Naive thymus-derived CD8-positive, alpha-beta T cell (primary cell): ENCODE measurements at regions not wholly inside any gene's neighbourhood (a gene's known extent, or its start where the extent isn't known, plus 50 kb on each side); places are given as distances from the start of the nearest gene placed in this dataset.

Source experiments
- ATAC-seq, 2 donors: fragments of 150-1000 bp; cut with Tn5 transposase in 1 of 2; sonication (Bioruptor Pico), chemical (Tn5 transposase) in 1 of 2; 1 replicate in 1 of 2; 2 replicates in 1 of 2; pipeline ENCODE4 v1.10.0; 2021; ENCODE audit warnings: mild to moderate bottlenecking in 2 of 2, moderate library complexity in 2 of 2
- POLR2A ChIA-PET: fragments of 350-600 bp; sonication (Branson Sonifier 250); formaldehyde crosslinking; loops from one replicate; lab custom pipeline; 2021; ENCODE audit warnings: antibody characterized with exemption; lab: Charles Lee
- DNase-seq, 10 donors: peaks; one replicate each; pipeline versions ENCODE4 v3.0.0 to v3.0.0-alpha.2; 2020 to 2022
- H3K27ac Mint-ChIP-seq, 10 donors: one replicate each; pipeline ENCODE4 v1.8.0; 2020 to 2022; ENCODE audit warnings: mild to moderate bottlenecking in 10 of 10, mixed read lengths in 10 of 10, moderate library complexity in 4 of 10, inconsistent platforms in 1 of 10
- H3K27me3 Mint-ChIP-seq, 5 donors: one replicate each; pipeline ENCODE4 v1.8.0; 2021 to 2022; ENCODE audit warnings: mixed read lengths in 5 of 5
- H3K36me3 Mint-ChIP-seq, 3 donors: one replicate each; pipeline ENCODE4 v1.8.0; 2020 to 2022; ENCODE audit warnings: mixed read lengths in 3 of 3, mild to moderate bottlenecking in 2 of 3, inconsistent platforms in 1 of 3
- H3K4me1 Mint-ChIP-seq, 4 donors: one replicate each; pipeline ENCODE4 v1.8.0; 2021 to 2022; ENCODE audit warnings: mixed read lengths in 4 of 4
- H3K4me3 Mint-ChIP-seq, 10 donors: one replicate each; pipeline ENCODE4 v1.8.0; 2020 to 2022; ENCODE audit warnings: mild to moderate bottlenecking in 10 of 10, mixed read lengths in 10 of 10, moderate library complexity in 6 of 10, inconsistent platforms in 1 of 10
- H3K9me3 Mint-ChIP-seq, 9 donors: one replicate each; pipeline ENCODE4 v1.8.0; 2020 to 2022; ENCODE audit warnings: mixed read lengths in 9 of 9, mild to moderate bottlenecking in 3 of 9, inconsistent platforms in 1 of 9, moderate library complexity in 1 of 9

DNA sequence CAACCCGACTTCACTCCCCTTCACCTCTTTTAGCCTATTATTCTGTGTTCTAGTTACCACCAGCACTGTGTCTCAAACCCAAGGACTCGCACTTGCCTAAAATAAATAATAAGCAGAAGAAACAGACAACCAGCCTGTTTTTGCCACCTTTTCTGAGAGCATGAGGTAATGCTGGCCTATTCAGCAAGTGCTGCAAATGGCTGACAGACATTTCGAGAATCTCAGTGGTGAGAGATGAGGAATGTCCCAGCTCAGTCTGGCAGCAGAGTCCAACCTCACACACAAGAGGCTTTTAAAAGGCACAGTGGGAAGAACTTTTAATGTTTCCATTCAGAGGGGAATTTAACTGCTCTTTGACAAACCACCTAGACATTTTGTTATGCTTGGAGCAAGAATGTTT lies 143.3 kb upstream of the GMNC start:
- Mint-ChIP-seq H3K9me3 (peaks cover 0 to 23% (median 4%) of the 10 kb centered on the region in 9 donors), H3K36me3 (no peaks in the 10 kb centered on the region), H3K4me3 (no peak overlapping the region), H3K4me1 (no peaks in the 10 kb centered on the region), H3K27ac (no peak overlapping the region), H3K27me3 (peaks cover 0 to 12% (median 2%) of the 10 kb centered on the region in 5 donors)
- no peak for ATAC-seq
- no peak for DNase-seq
- POLR2A ChIA-PET = no interaction called here

DNA sequence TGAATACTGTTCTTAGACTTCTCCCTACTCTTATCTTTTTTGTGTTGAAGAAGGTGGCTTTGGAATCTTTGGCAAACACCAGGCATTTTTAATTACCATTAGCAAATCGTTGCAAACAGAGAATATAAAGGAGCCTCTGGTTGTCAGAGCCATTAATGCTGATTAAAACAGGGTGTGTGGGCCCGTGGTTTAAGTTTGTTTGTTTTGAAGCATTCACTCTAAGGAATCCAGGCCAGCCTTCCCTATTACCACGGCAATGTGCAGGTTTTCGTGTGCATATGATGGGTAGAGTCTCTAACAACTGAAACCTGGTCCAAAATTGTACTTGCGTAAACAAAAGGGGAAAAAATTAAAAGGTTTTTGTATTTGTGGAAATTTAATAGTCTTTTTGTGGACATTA lies 141.2 kb upstream of the GMNC start:
- Mint-ChIP-seq H3K27ac (no peak overlapping the region), H3K4me1 (no peaks in the 10 kb centered on the region), H3K9me3 (peaks cover 0 to 23% (median 0%) of the 10 kb centered on the region in 9 donors), H3K4me3 (no peak overlapping the region), H3K27me3 (peaks cover 0 to 12% (median 2%) of the 10 kb centered on the region in 5 donors), H3K36me3 (no peaks in the 10 kb centered on the region)
- no peak for ATAC-seq
- DNase-seq = no peak
- POLR2A ChIA-PET = no interaction called here

- Mint-ChIP-seq H3K27ac (no peak overlapping the region), H3K9me3 (peaks cover 0 to 10% (median 0%) of the 10 kb centered on the region in 9 donors), H3K4me1 (no peaks in the 10 kb centered on the region), H3K36me3 (no peaks in the 10 kb centered on the region), H3K27me3 (peaks cover 0 to 1% (median 0%) of the 10 kb centered on the region in 5 donors), H3K4me3 (no peak overlapping the region)
- DNase-seq = no peak
- no peak for ATAC-seq
- POLR2A ChIA-PET = no interaction called here
These were observed 133.8 kb upstream of the GMNC start for GRCh38 chr3:190996181-190996775.

GRCh38 chr3:190995156-190995555 lies 132.7 kb upstream of the GMNC start:
- Mint-ChIP-seq H3K9me3 (peaks cover 0 to 10% (median under 1%) of the 10 kb centered on the region in 9 donors), H3K27ac (no peak overlapping the region), H3K36me3 (no peaks in the 10 kb centered on the region), H3K4me1 (no peaks in the 10 kb centered on the region), H3K27me3 (no peaks in the 10 kb centered on the region), H3K4me3 (no peak overlapping the region)
- ATAC-seq (no peak), DNase-seq (no peak)
- POLR2A ChIA-PET = no interaction called here

DNA sequence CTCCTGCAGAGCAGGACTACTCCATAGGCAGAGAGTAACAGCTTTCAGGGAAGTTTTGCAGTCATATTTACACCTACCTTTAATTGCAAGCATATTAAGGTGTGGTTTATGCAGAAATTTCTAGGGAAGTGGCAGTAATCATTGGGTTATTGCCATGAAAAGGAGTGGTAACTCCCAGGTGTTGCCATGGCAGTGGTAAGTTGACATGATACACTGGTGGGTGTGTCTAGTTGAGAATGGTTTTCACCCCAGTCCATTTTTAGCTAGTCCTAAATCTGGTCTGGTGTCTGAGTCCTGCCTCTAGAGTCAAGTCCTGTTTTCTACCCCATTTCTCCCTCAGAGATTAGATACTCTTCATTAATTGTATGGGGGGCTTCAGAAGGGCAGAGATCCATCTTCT lies 128.4 kb upstream of the GMNC start:
- H3K4me3 Mint-ChIP-seq = no peak overlapping the region
- ATAC-seq = no peak
- no peaks in the 10 kb centered on the region for H3K4me1 Mint-ChIP-seq
- H3K9me3 Mint-ChIP-seq = peaks cover 9 to 29% (median 17%) of the 10 kb centered on the region in 9 donors
- peaks cover 0 to 9% (median 3%) of the 10 kb centered on the region in 3 donors for H3K36me3 Mint-ChIP-seq
- POLR2A ChIA-PET = no interaction called here
- DNase-seq = no peak
- H3K27ac Mint-ChIP-seq = no peak overlapping the region
- H3K27me3 Mint-ChIP-seq = no peaks in the 10 kb centered on the region

GRCh38 chr3:190989218-190989617 lies 126.7 kb upstream of the GMNC start:
- peaks cover 0 to 9% (median 3%) of the 10 kb centered on the region in 3 donors for H3K36me3 Mint-ChIP-seq
- H3K4me3 Mint-ChIP-seq = no peak overlapping the region
- ATAC-seq (no peak), DNase-seq (no peak)
- H3K4me1 Mint-ChIP-seq = no peaks in the 10 kb centered on the region
- POLR2A ChIA-PET = no interaction called here
- no peak overlapping the region for H3K27ac Mint-ChIP-seq
- peaks cover 13 to 40% (median 17%) of the 10 kb centered on the region in 9 donors for H3K9me3 Mint-ChIP-seq
- H3K27me3 Mint-ChIP-seq = no peaks in the 10 kb centered on the region

- no peak for DNase-seq
- POLR2A ChIA-PET = no interaction called here
- no peak for ATAC-seq
- no peak overlapping the region for H3K4me3 Mint-ChIP-seq
- H3K27me3 Mint-ChIP-seq = no peaks in the 10 kb centered on the region
- H3K36me3 Mint-ChIP-seq = peaks cover 0 to 9% (median 3%) of the 10 kb centered on the region in 3 donors
- H3K4me1 Mint-ChIP-seq = no peaks in the 10 kb centered on the region
- peaks cover 13 to 40% (median 17%) of the 10 kb centered on the region in 9 donors for H3K9me3 Mint-ChIP-seq
- H3K27ac Mint-ChIP-seq = no peak overlapping the region
These were observed 125.6 kb upstream of the GMNC start for GRCh38 chr3:190988102-190988501.

DNA sequence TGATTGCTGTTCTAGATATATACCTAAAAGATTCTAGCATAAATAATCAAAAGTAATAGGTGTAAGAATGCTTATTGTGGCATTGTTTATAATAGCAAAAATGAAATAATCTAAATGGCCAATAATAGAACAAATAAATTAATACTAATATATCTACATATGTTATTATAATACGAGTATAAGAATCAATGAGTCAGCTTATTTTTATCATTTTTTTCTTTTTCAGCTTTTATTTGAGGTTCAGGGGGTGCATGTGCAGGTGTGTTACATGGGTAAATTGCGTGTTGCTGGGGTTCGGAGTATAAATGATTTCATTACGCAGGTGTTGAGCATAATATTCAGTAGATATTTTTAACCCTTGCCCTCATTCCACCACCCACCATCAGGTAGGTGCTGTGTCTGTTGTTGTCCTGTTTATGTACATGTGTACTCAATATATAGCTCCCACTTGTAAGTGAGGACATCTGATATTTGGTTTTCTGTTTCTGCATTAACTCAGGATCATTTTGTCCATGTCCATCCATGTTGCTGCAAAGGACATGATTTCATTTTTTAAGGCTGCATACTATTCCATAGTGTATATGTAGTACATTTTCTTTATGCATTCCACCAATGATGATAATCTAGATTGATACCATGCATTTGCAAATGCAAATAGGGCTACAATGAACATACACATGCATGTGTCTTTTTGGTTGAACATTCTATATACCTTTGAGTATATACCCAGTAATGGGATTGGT lies 122.2 kb upstream of the GMNC start:
- H3K27ac Mint-ChIP-seq = no peak overlapping the region
- POLR2A ChIA-PET = no interaction called here
- no peak overlapping the region for H3K4me3 Mint-ChIP-seq
- H3K27me3 Mint-ChIP-seq = no peaks in the 10 kb centered on the region
- ATAC-seq = no peak
- no peaks in the 10 kb centered on the region for H3K4me1 Mint-ChIP-seq
- peaks cover 10 to 37% (median 17%) of the 10 kb centered on the region in 9 donors for H3K9me3 Mint-ChIP-seq
- DNase-seq = no peak
- H3K36me3 Mint-ChIP-seq = peaks cover 0 to 9% (median 3%) of the 10 kb centered on the region in 3 donors

DNA sequence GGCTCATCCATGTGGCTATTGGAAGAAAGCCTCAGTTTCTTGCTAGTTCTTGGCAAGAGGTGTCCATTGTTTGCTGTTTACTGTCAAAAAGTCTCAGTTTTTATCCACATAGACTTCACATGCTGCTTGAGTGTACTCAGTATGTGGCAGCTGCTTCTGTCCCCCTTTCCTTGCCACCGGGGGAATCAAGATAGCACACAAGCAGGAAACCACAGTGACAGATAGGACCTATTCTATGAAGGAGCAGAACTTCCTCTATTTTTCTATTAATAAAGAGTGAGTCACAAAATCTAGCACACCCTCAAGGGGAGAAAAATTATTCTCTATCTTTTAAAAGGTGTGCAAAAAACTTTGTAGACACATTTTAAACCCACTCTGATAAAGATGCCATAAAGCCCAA lies 121.4 kb upstream of the GMNC start:
- no peak for ATAC-seq
- Mint-ChIP-seq H3K27me3 (no peaks in the 10 kb centered on the region), H3K4me3 (no peak overlapping the region), H3K4me1 (no peaks in the 10 kb centered on the region), H3K9me3 (peaks cover 8 to 29% (median 13%) of the 10 kb centered on the region in 9 donors), H3K36me3 (peaks cover 0 to 9% (median 3%) of the 10 kb centered on the region in 3 donors), H3K27ac (no peak overlapping the region)
- no peak for DNase-seq
- POLR2A ChIA-PET = no interaction called here

DNA sequence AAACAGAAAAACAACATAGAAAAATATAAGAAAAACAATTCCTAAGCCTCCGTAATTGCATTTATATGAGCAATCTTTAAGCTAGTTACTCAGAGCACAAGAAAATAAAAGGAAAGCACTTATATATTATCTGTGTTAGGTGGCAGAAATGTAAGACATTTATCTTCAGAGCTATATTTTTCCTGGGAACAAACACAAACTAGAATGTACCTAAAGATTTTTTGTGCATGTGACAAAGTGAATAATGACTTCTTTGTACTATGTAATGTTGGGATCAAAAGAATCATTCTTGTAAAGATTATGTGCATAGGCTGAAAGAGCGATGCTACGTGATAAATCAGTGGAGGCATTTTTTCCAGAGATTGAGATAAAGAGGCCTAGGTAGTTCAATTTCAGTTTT lies 111.3 kb upstream of the GMNC start:
- H3K4me3 Mint-ChIP-seq = no peak overlapping the region
- no peaks in the 10 kb centered on the region for H3K4me1 Mint-ChIP-seq
- no peak for DNase-seq
- no peak for ATAC-seq
- H3K27ac Mint-ChIP-seq = no peak overlapping the region
- peaks cover 0 to 3% (median 0%) of the 10 kb centered on the region in 9 donors for H3K9me3 Mint-ChIP-seq
- no peaks in the 10 kb centered on the region for H3K27me3 Mint-ChIP-seq
- no peaks in the 10 kb centered on the region for H3K36me3 Mint-ChIP-seq
- POLR2A ChIA-PET = no interaction called here

DNA sequence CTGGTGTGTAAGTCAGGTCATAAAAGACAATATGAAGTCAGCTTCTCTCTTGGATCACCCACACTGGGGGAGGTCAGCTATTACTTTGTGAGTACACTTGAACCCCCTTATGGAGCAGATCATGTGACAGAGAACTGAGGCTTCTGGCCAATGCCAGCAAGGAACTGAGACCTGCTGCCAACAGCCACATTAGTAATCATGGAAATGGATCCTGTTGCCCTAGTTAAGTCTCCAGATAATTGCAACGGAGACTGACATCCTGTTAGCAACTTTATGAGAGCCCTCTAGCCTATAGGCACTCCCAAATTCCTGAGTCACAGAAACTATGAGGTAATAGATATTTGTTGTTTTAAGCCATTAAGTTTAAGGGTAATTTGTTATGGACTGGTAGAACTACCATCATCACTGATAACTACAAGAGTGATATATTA lies 110.4 kb upstream of the GMNC start:
- Mint-ChIP-seq H3K27ac (no peak overlapping the region), H3K36me3 (no peaks in the 10 kb centered on the region), H3K4me1 (no peaks in the 10 kb centered on the region), H3K4me3 (no peak overlapping the region), H3K9me3 (peaks cover 0 to 3% (median 0%) of the 10 kb centered on the region in 9 donors), H3K27me3 (no peaks in the 10 kb centered on the region)
- POLR2A ChIA-PET = no interaction called here
- no peak for ATAC-seq
- no peak for DNase-seq

GRCh38 chr3:190972196-190972595 lies 109.7 kb upstream of the GMNC start:
- H3K36me3 Mint-ChIP-seq = no peaks in the 10 kb centered on the region
- H3K27me3 Mint-ChIP-seq = no peaks in the 10 kb centered on the region
- no peaks in the 10 kb centered on the region for H3K4me1 Mint-ChIP-seq
- no peak for DNase-seq
- H3K9me3 Mint-ChIP-seq = peaks cover 0 to 3% (median 0%) of the 10 kb centered on the region in 9 donors
- H3K4me3 Mint-ChIP-seq = no peak overlapping the region
- H3K27ac Mint-ChIP-seq = no peak overlapping the region
- no peak for ATAC-seq
- POLR2A ChIA-PET = no interaction called here

DNA sequence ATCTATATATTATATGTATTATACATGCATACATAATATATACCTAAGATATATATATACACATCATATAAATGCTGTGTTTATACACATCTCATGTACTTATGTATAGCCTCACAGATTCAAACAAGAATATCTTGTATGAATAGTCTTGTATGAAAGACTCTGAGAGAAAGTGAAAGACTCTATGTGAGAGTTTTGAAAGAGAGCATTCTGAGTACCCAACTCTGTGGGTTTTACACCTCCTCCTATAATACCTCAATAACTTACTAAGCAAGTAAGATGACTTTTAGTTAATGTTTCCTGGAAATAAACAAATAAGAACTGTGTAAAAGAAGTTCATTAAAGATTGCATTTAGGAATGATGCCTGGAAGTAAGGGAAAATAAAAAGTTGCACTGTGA lies 108.1 kb upstream of the GMNC start:
- no peak for DNase-seq
- Mint-ChIP-seq H3K27me3 (peaks cover 0 to 1% (median 0%) of the 10 kb centered on the region in 5 donors), H3K36me3 (no peaks in the 10 kb centered on the region), H3K4me1 (no peaks in the 10 kb centered on the region), H3K4me3 (no peak overlapping the region), H3K9me3 (peaks cover 0 to 4% (median 0%) of the 10 kb centered on the region in 9 donors), H3K27ac (no peak overlapping the region)
- no peak for ATAC-seq
- POLR2A ChIA-PET = no interaction called here
